Activated naive CD4-positive, alpha-beta T cell treated with anti-CD3 and anti-CD28 coated beads, Interleukin-2, amount 50 U/mL, for 72 hours (primary cell): ENCODE measurements at regions not wholly inside any gene's neighbourhood (a gene's known extent, or its start where the extent isn't known, plus 50 kb on each side); places are given as distances from the start of the nearest gene placed in this dataset.
A peak's percentile ranks its signal among the peaks of the same experiment; 100 is the strongest.
"Not testable (repeated sequence)": the region's sequence is repeated elsewhere in the genome, so short reads cannot be mapped to it uniquely, and the experiment has no call there.

Experiments used
- ATAC-seq, 2 donors: fragments of 150-1000 bp; cut with Tn5 transposase; 2 replicates each; pipeline ENCODE4 v1.10.0; 2021; ENCODE audit warnings: mild to moderate bottlenecking in 2 of 2, moderate library complexity in 2 of 2
- DNase-seq, 2 donors: peaks; one replicate each; pipeline ENCODE4 v3.0.0; 2021 to 2022; ENCODE audit warnings: low spot score in 2 of 2
- H3K27ac Mint-ChIP-seq, 2 donors: one replicate each; pipeline ENCODE4 v1.8.0; 2022; ENCODE audit warnings: mild to moderate bottlenecking in 2 of 2, mixed read lengths in 2 of 2
- H3K36me3 Mint-ChIP-seq, 2 donors: one replicate each; pipeline ENCODE4 v1.8.0; 2022; ENCODE audit warnings: mixed read lengths in 2 of 2
- H3K9me3 Mint-ChIP-seq, 2 donors: one replicate each; pipeline ENCODE4 v1.8.0; 2022; ENCODE audit warnings: mixed read lengths in 2 of 2

GRCh38 chr1:66446261-66447001, 87.5 kb upstream of the SGIP1 start:
- DNase-seq (peak in 1 of 2 donors; percentile 49), ATAC-seq (peak; percentile 63 to 65)
- peaks cover 0 to 4% of the 10 kb centered on the region in 2 donors for H3K9me3 Mint-ChIP-seq
- peak overlapping the region; percentile 91 to 94 for H3K27ac Mint-ChIP-seq
- H3K36me3 Mint-ChIP-seq: no peaks in the 10 kb centered on the region

GRCh38 chr1:66450043-66450514, 83.9 kb upstream of the SGIP1 start:
- Mint-ChIP-seq H3K36me3 (no peaks in the 10 kb centered on the region), H3K9me3 (no peaks in the 10 kb centered on the region), H3K27ac (no peak overlapping the region)
- ATAC-seq: no peak
- no peak for DNase-seq

GRCh38 chr1:66450847-66451246, 83.1 kb upstream of the SGIP1 start:
- ATAC-seq (no peak), DNase-seq (no peak)
- no peaks in the 10 kb centered on the region for H3K9me3 Mint-ChIP-seq
- no peaks in the 10 kb centered on the region for H3K36me3 Mint-ChIP-seq
- no peak overlapping the region for H3K27ac Mint-ChIP-seq

GRCh38 chr1:66452162-66452561, 81.8 kb upstream of the SGIP1 start:
- no peaks in the 10 kb centered on the region for H3K9me3 Mint-ChIP-seq
- no peak overlapping the region for H3K27ac Mint-ChIP-seq
- DNase-seq: no peak
- no peaks in the 10 kb centered on the region for H3K36me3 Mint-ChIP-seq
- no peak for ATAC-seq

GRCh38 chr1:66452982-66453381, 81.0 kb upstream of the SGIP1 start:
- H3K27ac Mint-ChIP-seq: no peak overlapping the region
- no peaks in the 10 kb centered on the region for H3K9me3 Mint-ChIP-seq
- ATAC-seq (no peak), DNase-seq (no peak)
- H3K36me3 Mint-ChIP-seq: no peaks in the 10 kb centered on the region

GRCh38 chr1:66455446-66455845, 78.5 kb upstream of the SGIP1 start:
- Mint-ChIP-seq H3K9me3 (peaks cover 0 to 9% of the 10 kb centered on the region in 2 donors), H3K36me3 (peaks cover 0 to 4% of the 10 kb centered on the region in 2 donors), H3K27ac (no peak overlapping the region)
- DNase-seq (no peak), ATAC-seq (no peak)

GRCh38 chr1:66460776-66461175, 73.2 kb upstream of the SGIP1 start:
- peaks cover 4 to 19% of the 10 kb centered on the region in 2 donors for H3K9me3 Mint-ChIP-seq
- no peak overlapping the region for H3K27ac Mint-ChIP-seq
- DNase-seq (no peak), ATAC-seq (no peak)
- peaks cover 0 to 16% of the 10 kb centered on the region in 2 donors for H3K36me3 Mint-ChIP-seq

GRCh38 chr1:66462313-66462712, 71.6 kb upstream of the SGIP1 start:
- no peak for ATAC-seq
- DNase-seq: no peak
- H3K27ac Mint-ChIP-seq: no peak overlapping the region
- peaks cover 0 to 16% of the 10 kb centered on the region in 2 donors for H3K36me3 Mint-ChIP-seq
- peaks cover 4 to 19% of the 10 kb centered on the region in 2 donors for H3K9me3 Mint-ChIP-seq

GRCh38 chr1:66464351-66464750, 69.6 kb upstream of the SGIP1 start:
- Mint-ChIP-seq H3K36me3 (peaks cover 0 to 16% of the 10 kb centered on the region in 2 donors), H3K9me3 (peaks cover 4 to 18% of the 10 kb centered on the region in 2 donors), H3K27ac (no peak overlapping the region)
- DNase-seq (no peak), ATAC-seq (no peak)

GRCh38 chr1:66464802-66465201, 69.2 kb upstream of the SGIP1 start:
- ATAC-seq (no peak), DNase-seq (no peak)
- peaks cover 0 to 12% of the 10 kb centered on the region in 2 donors for H3K36me3 Mint-ChIP-seq

GRCh38 chr1:66466695-66467094, 67.3 kb upstream of the SGIP1 start:
- H3K36me3 Mint-ChIP-seq, H3K9me3 Mint-ChIP-seq, H3K27ac Mint-ChIP-seq, DNase-seq, ATAC-seq: not testable (repeated sequence)

More at GRCh38 chr1:66464802-66465201, 69.2 kb upstream of the SGIP1 start:
- Mint-ChIP-seq H3K27ac (no peak overlapping the region), H3K9me3 (peaks cover 4 to 14% of the 10 kb centered on the region in 2 donors)

- Mint-ChIP-seq H3K27ac (no peak overlapping the region), H3K9me3 (no peaks in the 10 kb centered on the region), H3K36me3 (no peaks in the 10 kb centered on the region)
- no peak for DNase-seq
- ATAC-seq: no peak
Observed at GRCh38 chr1:66468722-66469121, 65.2 kb upstream of the SGIP1 start.

- Mint-ChIP-seq H3K9me3 (no peaks in the 10 kb centered on the region), H3K27ac (no peak overlapping the region), H3K36me3 (no peaks in the 10 kb centered on the region)
- DNase-seq: no peak
- no peak for ATAC-seq
Observed at GRCh38 chr1:66475940-66476339, 58.0 kb upstream of the SGIP1 start.

- H3K27ac Mint-ChIP-seq: no peak overlapping the region
Observed at GRCh38 chr1:66476774-66477173, 57.2 kb upstream of the SGIP1 start.

GRCh38 chr1:66478116-66478515, 55.8 kb upstream of the SGIP1 start:
- Mint-ChIP-seq H3K36me3 (no peaks in the 10 kb centered on the region), H3K9me3 (no peaks in the 10 kb centered on the region), H3K27ac (no peak overlapping the region)
- no peak for DNase-seq
- no peak for ATAC-seq

More at GRCh38 chr1:66476774-66477173, 57.2 kb upstream of the SGIP1 start:
- Mint-ChIP-seq H3K9me3 (no peaks in the 10 kb centered on the region), H3K36me3 (no peaks in the 10 kb centered on the region)
- DNase-seq (no peak), ATAC-seq (no peak)

- Mint-ChIP-seq H3K9me3 (peaks cover 0 to 5% of the 10 kb centered on the region in 2 donors), H3K36me3 (no peaks in the 10 kb centered on the region), H3K27ac (no peak overlapping the region)
- DNase-seq (no peak), ATAC-seq (no peak)
Observed at GRCh38 chr1:66480162-66480561, 53.8 kb upstream of the SGIP1 start.

GRCh38 chr1:66481215-66481614, 52.7 kb upstream of the SGIP1 start:
- not testable (repeated sequence) for H3K36me3 Mint-ChIP-seq, H3K9me3 Mint-ChIP-seq, H3K27ac Mint-ChIP-seq, ATAC-seq, DNase-seq
